ENCODE measurements at regions not wholly inside any gene's neighbourhood (a gene's known extent, or its start where the extent isn't known, plus 50 kb on each side); places are given as distances from the start of the nearest gene placed in this dataset.

- Histone ChIP-seq H3K27me3 (ENCODE audit: control insufficient read depth in 1 of 2, insufficient read depth in 2 of 2, low read length in 2 of 2) (no peaks in the 10 kb centered on the region), H3K27ac (ENCODE audit: low read depth in 1 of 2, low read length in 2 of 2) (no peak overlapping the region), H3K36me3 (ENCODE audit: insufficient read depth, low read length) (no peaks in the 10 kb centered on the region), H3K4me1 (ENCODE audit: insufficient read depth, low read length) (no peaks in the 10 kb centered on the region), H3K4me3 (ENCODE audit: low read length) (no peak overlapping the region), H3K9me3 (ENCODE audit: control insufficient read depth in 1 of 2, insufficient read depth in 1 of 2, low read length in 2 of 2) (no peaks in the 10 kb centered on the region)
- no peaks in the 10 kb centered on the region for H3K4me1 Mint-ChIP-seq (ENCODE audit: low read depth)
- no peak for ATAC-seq (ENCODE audit: poor library complexity)
- no peak for DNase-seq
- POLR2A ChIA-PET = no interaction called here
- no peak overlapping the region for H3K27ac Mint-ChIP-seq
- no peak for TF ChIP-seq CTCF (IDR thresholded peaks at IDR 0.05)
- H3K27me3 Mint-ChIP-seq = peaks cover 6% of the 10 kb centered on the region
- no peak overlapping the region for H3K4me3 Mint-ChIP-seq
- H3K9me3 Mint-ChIP-seq = no peaks in the 10 kb centered on the region
- intact Hi-C loops (cut with DNase I, micrococcal nuclease) = no loop called here
- H3K36me3 Mint-ChIP-seq (ENCODE audit: low read depth) = no peaks in the 10 kb centered on the region
- CTCF ChIA-PET = no interaction called here
These were observed 100.4 kb downstream of the PSMG1 start for GRCh38 chr21:39082656-39083376.

GRCh38 chr21:39080366-39080765, 102.9 kb downstream of the PSMG1 start:
- H3K27me3 Mint-ChIP-seq = peaks cover 6% of the 10 kb centered on the region
- H3K9me3 Mint-ChIP-seq = no peaks in the 10 kb centered on the region
- no peaks in the 10 kb centered on the region for H3K9me3 ChIP-seq (ENCODE audit: control insufficient read depth in 1 of 2, insufficient read depth in 1 of 2, low read length in 2 of 2)
- no peak overlapping the region for H3K27ac ChIP-seq (ENCODE audit: low read depth in 1 of 2, low read length in 2 of 2)
- CTCF ChIA-PET = no interaction called here
- ATAC-seq (ENCODE audit: poor library complexity) (no peak), DNase-seq (no peak)
- TF ChIP-seq CTCF (IDR thresholded peaks at IDR 0.05) = no peak
- H3K4me3 Mint-ChIP-seq = no peak overlapping the region
- H3K4me1 ChIP-seq (ENCODE audit: insufficient read depth, low read length) = no peaks in the 10 kb centered on the region
- H3K4me3 ChIP-seq (ENCODE audit: low read length) = no peak overlapping the region
- POLR2A ChIA-PET = no interaction called here
- H3K27me3 ChIP-seq (ENCODE audit: control insufficient read depth in 1 of 2, insufficient read depth in 2 of 2, low read length in 2 of 2) = no peaks in the 10 kb centered on the region
- intact Hi-C loops (cut with DNase I, micrococcal nuclease) = no loop called here
- H3K36me3 Mint-ChIP-seq (ENCODE audit: low read depth) = no peaks in the 10 kb centered on the region
- no peaks in the 10 kb centered on the region for H3K4me1 Mint-ChIP-seq (ENCODE audit: low read depth)
- H3K27ac Mint-ChIP-seq = no peak overlapping the region
- H3K36me3 ChIP-seq (ENCODE audit: insufficient read depth, low read length) = no peaks in the 10 kb centered on the region

GRCh38 chr21:39079617-39080016, 103.6 kb downstream of the PSMG1 start:
- Histone ChIP-seq H3K27ac (ENCODE audit: low read depth in 1 of 2, low read length in 2 of 2) (no peak overlapping the region), H3K9me3 (ENCODE audit: control insufficient read depth in 1 of 2, insufficient read depth in 1 of 2, low read length in 2 of 2) (peaks cover 0 to 3% of the 10 kb centered on the region in 2 experiments), H3K4me1 (ENCODE audit: insufficient read depth, low read length) (no peaks in the 10 kb centered on the region), H3K36me3 (ENCODE audit: insufficient read depth, low read length) (no peaks in the 10 kb centered on the region), H3K27me3 (ENCODE audit: control insufficient read depth in 1 of 2, insufficient read depth in 2 of 2, low read length in 2 of 2) (no peaks in the 10 kb centered on the region), H3K4me3 (ENCODE audit: low read length) (no peak overlapping the region)
- DNase-seq = peak in 3 of 14 experiments; percentile 37 to 71 (median 56)
- TF ChIP-seq CTCF (IDR thresholded peaks at IDR 0.05) = no peak
- peaks cover 4% of the 10 kb centered on the region for H3K9me3 Mint-ChIP-seq
- no peak overlapping the region for H3K27ac Mint-ChIP-seq
- POLR2A ChIA-PET = no interaction called here
- ATAC-seq (ENCODE audit: poor library complexity) = no peak
- peaks cover 6% of the 10 kb centered on the region for H3K27me3 Mint-ChIP-seq
- intact Hi-C loops (cut with DNase I, micrococcal nuclease) = no loop called here
- no peaks in the 10 kb centered on the region for H3K36me3 Mint-ChIP-seq (ENCODE audit: low read depth)
- H3K4me3 Mint-ChIP-seq = no peak overlapping the region
- CTCF ChIA-PET = no interaction called here
- no peaks in the 10 kb centered on the region for H3K4me1 Mint-ChIP-seq (ENCODE audit: low read depth)

All from CD4-positive, alpha-beta T cell (primary cell).